ENCODE measurements at regions not wholly inside any gene's neighbourhood (a gene's known extent, or its start where the extent isn't known, plus 50 kb on each side); places are given as distances from the start of the nearest gene placed in this dataset.

- H3K27ac ChIP-seq (ENCODE audit: insufficient read length, low read depth, low read length): no peak overlapping the region
- H3K27me3 Mint-ChIP-seq (ENCODE audit: low read depth): no peaks in the 10 kb centered on the region
- no peak overlapping the region for H2BK15ac ChIP-seq (ENCODE audit: low read depth, low read length)
- no peak overlapping the region for H2BK20ac ChIP-seq (ENCODE audit: low read depth, low read length, poor library complexity, severe bottlenecking)
- H4K20me1 ChIP-seq (ENCODE audit: control insufficient read depth, insufficient read depth, insufficient read length): no peaks in the 10 kb centered on the region
- H4K91ac ChIP-seq (ENCODE audit: insufficient read length, low read depth, low read length): no peak overlapping the region
- H3K9ac ChIP-seq (ENCODE audit: extremely low read depth, insufficient read length, low read length): no peak overlapping the region
- no peaks in the 10 kb centered on the region for H3K79me1 ChIP-seq (ENCODE audit: insufficient read depth, low read depth, low read length, poor library complexity, severe bottlenecking)
- no peak overlapping the region for H3T11ph ChIP-seq (ENCODE audit: low read length)
- H3K56ac ChIP-seq (ENCODE audit: insufficient read length, low read depth, low read length): no peak overlapping the region
- H3K23ac ChIP-seq (ENCODE audit: insufficient read length, low read depth, low read length): no peak overlapping the region
- no peaks in the 10 kb centered on the region for H3K4me1 Mint-ChIP-seq
- no peak overlapping the region for H3K4me2 ChIP-seq (ENCODE audit: insufficient read depth, insufficient read length, low read length)
- no peaks in the 10 kb centered on the region for H3K36me3 Mint-ChIP-seq (ENCODE audit: insufficient read depth in 1 of 3, low read depth in 3 of 3)
- no peak overlapping the region for H4K8ac ChIP-seq (replicated peaks; ENCODE audit: insufficient read length, low read depth, low read length)
- no peak overlapping the region for H2AK5ac ChIP-seq (ENCODE audit: insufficient read length, low read length)
- no peak overlapping the region for H3K4ac ChIP-seq (ENCODE audit: low read depth, low read length)
- no peaks in the 10 kb centered on the region for H3K9me3 ChIP-seq (ENCODE audit: control insufficient read depth, low read depth, low read length)
- no peak overlapping the region for H2BK120ac ChIP-seq (ENCODE audit: low read depth, low read length, poor library complexity, severe bottlenecking)
- H2BK5ac ChIP-seq (ENCODE audit: insufficient read length, low read length): no peak overlapping the region
- H2BK12ac ChIP-seq (ENCODE audit: insufficient read length, low read depth, low read length): no peak overlapping the region
- H4K5ac ChIP-seq (ENCODE audit: insufficient read length, low read depth, low read length): no peak overlapping the region
- WGBS (ENCODE audit: extremely low coverage, insufficient read length, low lambda C conversion rate): no CpG with 5 or more reads among the region's 1 CpG
- H3K4me3 Mint-ChIP-seq: no peak overlapping the region
- no peaks in the 10 kb centered on the region for H3K79me2 ChIP-seq (ENCODE audit: insufficient read depth, low read length)
- DNase-seq: no peak
- no peak overlapping the region for H3K14ac ChIP-seq (ENCODE audit: insufficient read depth, low read length)
- no peaks in the 10 kb centered on the region for H3K23me2 ChIP-seq (ENCODE audit: insufficient read length, low read depth, low read length, poor library complexity, severe bottlenecking)
- no peaks in the 10 kb centered on the region for H3K4me1 ChIP-seq (ENCODE audit: insufficient read depth, low read length)
- H3K27ac Mint-ChIP-seq: no peak overlapping the region
- H3K9me3 Mint-ChIP-seq: no peaks in the 10 kb centered on the region
- TF ChIP-seq, protein P1, sequence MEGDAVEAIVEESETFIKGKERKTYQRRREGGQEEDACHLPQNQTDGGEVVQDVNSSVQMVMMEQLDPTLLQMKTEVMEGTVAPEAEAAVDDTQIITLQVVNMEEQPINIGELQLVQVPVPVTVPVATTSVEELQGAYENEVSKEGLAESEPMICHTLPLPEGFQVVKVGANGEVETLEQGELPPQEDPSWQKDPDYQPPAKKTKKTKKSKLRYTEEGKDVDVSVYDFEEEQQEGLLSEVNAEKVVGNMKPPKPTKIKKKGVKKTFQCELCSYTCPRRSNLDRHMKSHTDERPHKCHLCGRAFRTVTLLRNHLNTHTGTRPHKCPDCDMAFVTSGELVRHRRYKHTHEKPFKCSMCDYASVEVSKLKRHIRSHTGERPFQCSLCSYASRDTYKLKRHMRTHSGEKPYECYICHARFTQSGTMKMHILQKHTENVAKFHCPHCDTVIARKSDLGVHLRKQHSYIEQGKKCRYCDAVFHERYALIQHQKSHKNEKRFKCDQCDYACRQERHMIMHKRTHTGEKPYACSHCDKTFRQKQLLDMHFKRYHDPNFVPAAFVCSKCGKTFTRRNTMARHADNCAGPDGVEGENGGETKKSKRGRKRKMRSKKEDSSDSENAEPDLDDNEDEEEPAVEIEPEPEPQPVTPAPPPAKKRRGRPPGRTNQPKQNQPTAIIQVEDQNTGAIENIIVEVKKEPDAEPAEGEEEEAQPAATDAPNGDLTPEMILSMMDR (conservative IDR thresholded peaks at IDR 0.05): no peak
- no peak overlapping the region for H2AFZ ChIP-seq (ENCODE audit: low read length)
- no peak overlapping the region for H3K18ac ChIP-seq (ENCODE audit: insufficient read length, low read depth, low read length)
- H3K27me3 ChIP-seq (ENCODE audit: insufficient read depth, low read length): no peaks in the 10 kb centered on the region
These were observed 469.2 kb downstream of the CNTN3 start for GRCh38 chr3:74145277-74145676.

All from H9 (cell line).